ENCODE measurements at regions not wholly inside any gene's neighbourhood (a gene's known extent, or its start where the extent isn't known, plus 50 kb on each side); places are given as distances from the start of the nearest gene placed in this dataset.

DNA sequence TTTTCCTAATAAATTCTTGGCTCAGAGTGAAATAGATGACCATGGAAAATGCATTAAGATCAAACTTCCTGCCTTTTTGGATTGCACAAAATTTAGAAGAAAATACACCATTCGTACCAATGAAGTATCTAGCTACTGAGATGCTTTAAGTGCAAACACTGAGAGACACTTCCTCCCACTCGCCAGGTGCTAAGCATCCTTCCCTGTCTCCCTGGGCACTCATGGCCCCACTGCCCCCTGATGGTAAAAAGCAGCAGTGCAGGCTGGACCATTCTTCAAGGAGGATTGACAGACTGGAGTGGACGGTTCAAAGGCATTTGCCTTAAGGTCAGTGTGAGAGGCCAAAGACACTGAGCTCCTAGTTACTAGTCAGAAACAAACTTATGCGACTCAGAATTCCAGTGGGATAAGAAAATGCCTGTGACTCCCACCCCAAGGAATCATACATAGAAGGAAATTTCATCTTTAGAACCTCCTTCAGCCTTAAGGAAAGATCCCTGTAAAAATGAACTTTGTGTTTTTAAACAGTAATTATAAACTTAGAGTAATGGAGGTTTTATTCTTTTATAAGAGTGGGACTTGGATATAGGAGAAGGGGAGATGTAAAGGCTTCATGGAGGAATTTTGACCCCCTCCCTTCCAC is 86.0 kb upstream of the SLC30A5 start:
- Mint-ChIP-seq H3K9me3 (no peaks in the 10 kb centered on the region), H3K27ac (no peak overlapping the region), H3K36me3 (ENCODE audit: low read depth) (no peaks in the 10 kb centered on the region), H3K4me3 (no peak overlapping the region), H3K27me3 (ENCODE audit: insufficient read depth) (no peaks in the 10 kb centered on the region), H3K4me1 (no peaks in the 10 kb centered on the region)
- no peaks in the 10 kb centered on the region for H3K27me3 ChIP-seq (ENCODE audit: control insufficient read depth, insufficient read depth, low read length, poor library complexity, severe bottlenecking)
- peak; percentile 96 for DNase-seq
- TF ChIP-seq, protein P1, sequence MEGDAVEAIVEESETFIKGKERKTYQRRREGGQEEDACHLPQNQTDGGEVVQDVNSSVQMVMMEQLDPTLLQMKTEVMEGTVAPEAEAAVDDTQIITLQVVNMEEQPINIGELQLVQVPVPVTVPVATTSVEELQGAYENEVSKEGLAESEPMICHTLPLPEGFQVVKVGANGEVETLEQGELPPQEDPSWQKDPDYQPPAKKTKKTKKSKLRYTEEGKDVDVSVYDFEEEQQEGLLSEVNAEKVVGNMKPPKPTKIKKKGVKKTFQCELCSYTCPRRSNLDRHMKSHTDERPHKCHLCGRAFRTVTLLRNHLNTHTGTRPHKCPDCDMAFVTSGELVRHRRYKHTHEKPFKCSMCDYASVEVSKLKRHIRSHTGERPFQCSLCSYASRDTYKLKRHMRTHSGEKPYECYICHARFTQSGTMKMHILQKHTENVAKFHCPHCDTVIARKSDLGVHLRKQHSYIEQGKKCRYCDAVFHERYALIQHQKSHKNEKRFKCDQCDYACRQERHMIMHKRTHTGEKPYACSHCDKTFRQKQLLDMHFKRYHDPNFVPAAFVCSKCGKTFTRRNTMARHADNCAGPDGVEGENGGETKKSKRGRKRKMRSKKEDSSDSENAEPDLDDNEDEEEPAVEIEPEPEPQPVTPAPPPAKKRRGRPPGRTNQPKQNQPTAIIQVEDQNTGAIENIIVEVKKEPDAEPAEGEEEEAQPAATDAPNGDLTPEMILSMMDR (conservative IDR thresholded peaks at IDR 0.05): peak; percentile 94
- no peak overlapping the region for H3K4me3 ChIP-seq (ENCODE audit: low read length)
- no peak overlapping the region for H3K27ac ChIP-seq (ENCODE audit: low read depth, low read length)
- H3K36me3 ChIP-seq (ENCODE audit: control insufficient read depth, insufficient read depth, low read length): no peaks in the 10 kb centered on the region
- WGBS, 2 experiments (ENCODE audit: insufficient coverage in 1 of 2, insufficient read length in 1 of 2): 8 to 32% methylated on average over 2 to 4 of the region's 4 CpGs
- H3K9me3 ChIP-seq (ENCODE audit: control insufficient read depth, low read length): no peaks in the 10 kb centered on the region
- no peaks in the 10 kb centered on the region for H3K4me1 ChIP-seq (ENCODE audit: control insufficient read depth, insufficient read depth, low read length)
- H3K9ac ChIP-seq (ENCODE audit: extremely low read depth, low read length, poor library complexity, severe bottlenecking): no peak overlapping the region

DNA sequence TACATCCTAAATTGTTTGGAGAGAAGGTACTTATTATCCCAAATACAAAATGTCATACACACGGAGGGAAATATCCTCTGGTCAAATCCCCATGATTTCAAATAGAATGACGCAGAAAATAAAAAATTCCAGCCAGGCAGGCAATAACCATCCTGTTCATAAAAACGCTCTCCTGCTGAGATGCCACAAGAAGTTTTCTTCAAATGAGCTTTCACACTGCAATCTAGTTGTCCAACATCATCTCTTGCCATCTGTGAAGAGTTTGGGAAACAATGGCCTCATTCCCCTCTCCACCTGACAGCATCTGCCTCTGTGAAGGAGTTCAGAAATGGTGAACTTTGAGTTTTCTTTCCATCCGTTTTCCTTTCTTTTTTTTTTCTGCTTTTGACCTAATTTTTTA is 83.3 kb upstream of the SLC30A5 start:
- H3K9ac ChIP-seq (ENCODE audit: extremely low read depth, low read length, poor library complexity, severe bottlenecking): no peak overlapping the region
- H3K27ac Mint-ChIP-seq: no peak overlapping the region
- no peaks in the 10 kb centered on the region for H3K27me3 ChIP-seq (ENCODE audit: control insufficient read depth, insufficient read depth, low read length, poor library complexity, severe bottlenecking)
- no peak for DNase-seq
- H3K9me3 ChIP-seq (ENCODE audit: control insufficient read depth, low read length): no peaks in the 10 kb centered on the region
- WGBS, 2 experiments (ENCODE audit: insufficient coverage in 1 of 2, insufficient read length in 1 of 2): 83 to 90% methylated on average over 4 of the region's 4 CpGs
- no peaks in the 10 kb centered on the region for H3K27me3 Mint-ChIP-seq (ENCODE audit: insufficient read depth)
- no peaks in the 10 kb centered on the region for H3K9me3 Mint-ChIP-seq
- H3K4me1 ChIP-seq (ENCODE audit: control insufficient read depth, insufficient read depth, low read length): no peaks in the 10 kb centered on the region
- H3K36me3 ChIP-seq (ENCODE audit: control insufficient read depth, insufficient read depth, low read length): no peaks in the 10 kb centered on the region
- no peaks in the 10 kb centered on the region for H3K4me1 Mint-ChIP-seq
- H3K27ac ChIP-seq (ENCODE audit: low read depth, low read length): no peak overlapping the region
- no peak overlapping the region for H3K4me3 ChIP-seq (ENCODE audit: low read length)
- TF ChIP-seq, protein P1 (conservative IDR thresholded peaks at IDR 0.05): no peak
- H3K36me3 Mint-ChIP-seq (ENCODE audit: low read depth): no peaks in the 10 kb centered on the region
- no peak overlapping the region for H3K4me3 Mint-ChIP-seq

DNA sequence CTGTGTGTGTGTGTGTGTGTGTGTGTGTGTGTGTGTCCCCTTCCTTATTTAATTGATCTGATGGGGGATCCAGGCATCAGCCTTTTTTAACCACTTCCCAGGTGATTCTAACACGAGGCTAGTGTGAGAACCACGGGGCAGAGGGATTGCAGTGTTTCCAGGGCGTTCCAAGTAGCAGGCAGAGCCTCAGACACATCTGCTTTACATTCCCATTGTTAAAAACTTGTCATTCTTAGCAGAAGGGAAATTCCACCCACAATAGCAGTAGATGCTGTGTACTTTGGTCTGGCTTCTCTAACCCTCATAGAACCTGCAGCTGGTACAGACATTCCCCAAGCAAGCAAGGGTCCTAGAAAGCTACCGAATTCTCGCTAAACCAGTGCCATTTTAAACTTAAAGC is 81.9 kb upstream of the SLC30A5 start:
- Histone ChIP-seq H3K27ac (ENCODE audit: low read depth, low read length) (no peak overlapping the region), H3K9ac (ENCODE audit: extremely low read depth, low read length, poor library complexity, severe bottlenecking) (no peak overlapping the region), H3K4me1 (ENCODE audit: control insufficient read depth, insufficient read depth, low read length) (no peaks in the 10 kb centered on the region), H3K36me3 (ENCODE audit: control insufficient read depth, insufficient read depth, low read length) (no peaks in the 10 kb centered on the region), H3K27me3 (ENCODE audit: control insufficient read depth, insufficient read depth, low read length, poor library complexity, severe bottlenecking) (no peaks in the 10 kb centered on the region), H3K9me3 (ENCODE audit: control insufficient read depth, low read length) (no peaks in the 10 kb centered on the region), H3K4me3 (ENCODE audit: low read length) (no peak overlapping the region)
- no peak for DNase-seq
- H3K36me3 Mint-ChIP-seq (ENCODE audit: low read depth): no peaks in the 10 kb centered on the region
- H3K4me1 Mint-ChIP-seq: no peaks in the 10 kb centered on the region
- WGBS, 2 experiments (ENCODE audit: insufficient coverage in 1 of 2, insufficient read length in 1 of 2): 89 to 91% methylated on average over 4 to 5 of the region's 5 CpGs
- TF ChIP-seq, protein P1 (conservative IDR thresholded peaks at IDR 0.05): no peak
- no peaks in the 10 kb centered on the region for H3K9me3 Mint-ChIP-seq
- no peaks in the 10 kb centered on the region for H3K27me3 Mint-ChIP-seq (ENCODE audit: insufficient read depth)
- H3K27ac Mint-ChIP-seq: no peak overlapping the region
- no peak overlapping the region for H3K4me3 Mint-ChIP-seq
